Right ventricle myocardium superior (tissue), 1 donor: ENCODE measurements at regions not wholly inside any gene's neighbourhood (a gene's known extent, or its start where the extent isn't known, plus 50 kb on each side); places are given as distances from the start of the nearest gene placed in this dataset.
"Not testable (repeated sequence)": the region's sequence is repeated elsewhere in the genome, so short reads cannot be mapped to it uniquely, and the experiment has no call there.

Source experiments
- ATAC-seq: fragments of 200-7000 bp; cut with Tn5 transposase; one replicate; pipeline ENCODE4 v1.9.1; 2020; ENCODE audit warnings: mild to moderate bottlenecking; ENCODE audit not compliant: poor library complexity
- DNase-seq: peaks from one replicate; pipeline ENCODE4 v3.0.0-alpha.2; 2020
- intact Hi-C: fragments of 100-400 bp; cut with DNase I; formaldehyde crosslinking; loops from one replicate; pipeline ENCODE4 v1.11.2; 2022
- donor health status: DM: no; HTN: yes; CAD: no; lungs with severe emphysema.

DNA sequence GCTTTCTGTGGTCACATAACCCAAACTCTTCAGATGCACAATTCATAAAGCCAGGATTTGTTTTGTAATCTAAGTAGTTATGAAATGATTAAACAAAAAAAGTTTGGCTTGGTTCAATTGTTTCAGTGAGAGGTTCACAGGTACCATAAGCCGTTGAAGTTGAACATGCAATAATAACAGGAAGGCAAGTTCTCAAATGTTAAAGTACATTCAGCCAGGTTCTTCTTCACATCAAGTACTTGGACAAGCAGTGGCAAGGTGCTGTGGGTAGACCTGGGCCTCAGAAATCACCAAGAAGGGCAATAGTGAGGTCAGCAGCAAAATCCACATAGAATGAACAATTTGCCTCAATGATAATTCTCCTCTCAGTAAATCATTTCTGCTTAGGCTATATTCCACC is 175.5 kb downstream of the EPM2A start:
- intact Hi-C loops, result no loop called here
- DNase-seq, result no peak
- no peak for ATAC-seq

GRCh38 chr6:145561095-145562072 is 173.9 kb downstream of the EPM2A start:
- ATAC-seq (no peak), DNase-seq (no peak)
- intact Hi-C loops, result no loop called here

GRCh38 chr6:145562771-145563615 is 172.3 kb downstream of the EPM2A start:
- no peak for DNase-seq
- no peak for ATAC-seq
- intact Hi-C loops, result no loop called here

DNA sequence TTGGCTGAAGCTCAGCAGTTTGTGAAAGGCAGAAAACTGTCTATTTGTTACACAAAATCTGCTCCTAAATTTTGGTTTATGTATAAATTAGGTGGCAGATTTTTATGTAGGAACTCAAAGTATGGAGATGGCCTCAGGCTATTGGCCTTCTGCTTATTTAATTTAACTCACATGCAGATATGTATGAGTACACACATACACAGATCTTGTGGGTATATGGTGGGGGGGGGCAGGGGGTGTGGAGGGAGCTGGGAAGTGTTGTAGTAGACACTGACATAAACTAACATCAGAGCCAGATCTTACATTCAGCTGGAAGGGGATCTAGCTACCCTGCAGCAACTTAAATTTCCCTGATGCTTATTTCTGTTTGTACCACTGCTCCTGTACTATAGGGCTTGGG is 170.8 kb downstream of the EPM2A start:
- DNase-seq (no peak), ATAC-seq (no peak)
- intact Hi-C loops, result no loop called here

- intact Hi-C loops, result no loop called here
- DNase-seq (no peak), ATAC-seq (no peak)
Measured at GRCh38 chr6:145567684-145568252, 167.6 kb downstream of the EPM2A start.

GRCh38 chr6:145569140-145569539 is 166.2 kb downstream of the EPM2A start:
- no peak for DNase-seq
- intact Hi-C loops, result no loop called here
- ATAC-seq, result no peak

- intact Hi-C loops, ATAC-seq, DNase-seq: not testable (repeated sequence)
Measured at GRCh38 chr6:145570336-145570735, 165.0 kb downstream of the EPM2A start.

- intact Hi-C loops, ATAC-seq: not testable (repeated sequence)
Measured at GRCh38 chr6:145574269-145574668, 161.1 kb downstream of the EPM2A start.

More at GRCh38 chr6:145574269-145574668, 161.1 kb downstream of the EPM2A start:
- not testable (repeated sequence) for DNase-seq
